GM23248 (cell line): ENCODE measurements at regions not wholly inside any gene's neighbourhood (a gene's known extent, or its start where the extent isn't known, plus 50 kb on each side); places are given as distances from the start of the nearest gene placed in this dataset.

Experiments
- EZH2 ChIP-seq: fragments of 200-600 bp; sonication (generic); IDR thresholded peaks from 2 replicates; pipeline ENCODE4 v1.6.1; 2018; ENCODE audit warnings: antibody characterized with exemption, mild to moderate bottlenecking; ENCODE audit not compliant: insufficient read depth, poor library complexity, severe bottlenecking
- EZH2phosphoT487 ChIP-seq: fragments of 200-600 bp; sonication (generic); IDR thresholded peaks from 2 replicates; pipeline ENCODE4 v1.6.1; 2018; ENCODE audit warnings: antibody characterized with exemption, moderate library complexity, mild to moderate bottlenecking, low read depth; ENCODE audit not compliant: insufficient read depth

DNA sequence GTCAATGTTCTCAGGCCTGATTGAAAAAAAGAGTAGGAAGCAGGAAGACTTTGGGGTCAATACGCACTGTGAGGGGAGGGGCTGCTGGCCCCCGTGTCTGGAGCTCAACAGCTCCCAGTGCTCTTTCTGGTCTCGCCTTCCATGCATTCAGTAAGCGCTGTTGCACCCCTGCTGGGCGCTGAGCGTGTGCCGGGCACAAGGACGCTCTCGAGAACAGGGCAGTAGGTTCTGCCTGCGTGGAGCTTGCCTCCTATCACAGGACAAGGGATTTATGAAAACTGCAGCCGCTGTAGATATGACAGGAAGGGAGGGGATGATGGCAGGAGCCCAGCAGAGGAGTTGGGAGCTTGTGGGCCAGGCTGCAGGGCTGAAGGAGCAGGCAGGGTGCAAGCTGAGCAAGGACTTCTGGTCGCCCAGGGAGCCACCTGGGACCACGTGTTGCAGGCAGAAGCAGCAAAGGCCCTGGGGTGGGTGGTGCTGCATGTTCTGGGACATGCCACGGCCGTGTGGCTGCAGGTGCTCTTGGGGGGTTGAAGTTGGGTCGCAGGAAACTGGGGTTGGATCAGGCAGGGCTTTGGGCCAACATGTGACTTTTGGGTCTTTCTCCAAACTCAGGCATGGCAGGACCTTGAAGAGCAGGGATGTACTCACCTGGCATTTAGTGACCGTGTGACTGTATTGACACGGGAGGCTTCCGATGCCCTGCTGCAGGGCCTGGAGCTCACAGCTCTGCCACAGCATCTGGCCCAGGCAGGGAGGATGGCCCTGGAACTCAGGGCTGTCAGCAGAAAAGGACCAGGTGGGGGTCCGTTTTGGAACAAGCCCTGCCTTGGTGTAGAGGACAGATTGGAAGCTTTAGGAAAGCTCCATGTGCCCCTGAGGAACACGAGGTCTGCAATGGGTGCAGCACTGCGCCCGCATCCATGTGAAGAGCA is 97.9 kb downstream of the CPZ start:
- no peak for TF ChIP-seq EZH2
- TF ChIP-seq EZH2phosphoT487: no peak
